NCI-H69 (cell line): ENCODE measurements at regions not wholly inside any gene's neighbourhood (a gene's known extent, or its start where the extent isn't known, plus 50 kb on each side); places are given as distances from the start of the nearest gene placed in this dataset.
"Not testable (repeated sequence)": the region's sequence is repeated elsewhere in the genome, so short reads cannot be mapped to it uniquely, and the experiment has no call there.

ENCODE experiments used
- DNase-seq: peaks from one replicate; lab custom pipeline; 2025; lab: John Stamatoyannopoulos, UW

GRCh38 chr19:14328406-14328805 lies 52.8 kb upstream of the ADGRE5 start:
- DNase-seq, result no peak

GRCh38 chr19:14327061-14327460 lies 54.2 kb upstream of the ADGRE5 start:
- not testable (repeated sequence) for DNase-seq

DNA sequence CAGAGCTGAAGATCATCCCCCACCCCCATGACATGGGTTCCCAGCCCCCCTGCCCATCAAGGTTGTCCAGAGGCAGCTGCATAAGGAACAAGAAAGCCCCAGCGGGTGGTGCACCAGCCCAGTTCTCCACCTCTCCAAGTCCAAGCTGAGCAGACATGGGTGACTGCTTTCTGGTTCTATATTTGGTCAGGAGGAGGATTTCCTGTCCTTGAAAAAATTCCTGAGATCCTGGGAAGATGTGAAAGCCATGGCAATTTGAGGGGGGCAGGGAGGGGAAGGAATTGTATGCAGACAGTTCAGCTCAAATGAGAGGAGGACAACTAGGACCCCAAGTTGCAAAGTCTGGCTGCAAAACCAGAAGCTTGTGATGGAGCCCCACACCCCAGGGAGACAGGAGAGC lies 55.4 kb upstream of the ADGRE5 start:
- no peak for DNase-seq

- DNase-seq, result no peak
These were observed 56.1 kb upstream of the ADGRE5 start for GRCh38 chr19:14325134-14325533.

GRCh38 chr19:14322889-14323463 lies 58.3 kb upstream of the ADGRE5 start:
- DNase-seq, result no peak

- DNase-seq, result no peak
These were observed 61.0 kb upstream of the ADGRE5 start for GRCh38 chr19:14320253-14320652.

- not testable (repeated sequence) for DNase-seq
These were observed 61.5 kb upstream of the ADGRE5 start for GRCh38 chr19:14319720-14320119.

- no peak for DNase-seq
These were observed 62.4 kb upstream of the ADGRE5 start for GRCh38 chr19:14318873-14319272.

DNA sequence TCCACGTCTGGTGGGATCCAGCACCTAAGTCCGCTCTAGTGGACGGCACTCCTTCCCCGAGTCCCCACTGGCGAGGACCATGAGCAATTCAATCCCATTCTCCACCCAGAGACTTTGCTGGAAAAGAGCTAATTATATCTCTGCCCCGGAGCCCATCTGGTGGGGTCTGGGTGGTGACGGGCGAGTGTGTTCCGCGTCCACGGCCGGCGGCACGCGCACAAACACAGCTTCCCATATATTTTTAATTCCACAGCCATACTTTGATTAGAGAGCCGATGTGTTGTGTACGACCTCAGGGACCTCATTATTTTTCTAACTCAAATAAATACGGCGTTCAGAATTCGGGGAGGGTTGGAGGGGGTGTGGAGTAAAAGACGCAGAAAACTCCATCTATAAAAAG lies 64.1 kb upstream of the ADGRE5 start:
- peak; percentile 25 for DNase-seq

GRCh38 chr19:14315433-14315832 lies 65.8 kb upstream of the ADGRE5 start:
- no peak for DNase-seq

GRCh38 chr19:14310055-14310454 lies 71.2 kb upstream of the ADGRE5 start:
- no peak for DNase-seq

DNA sequence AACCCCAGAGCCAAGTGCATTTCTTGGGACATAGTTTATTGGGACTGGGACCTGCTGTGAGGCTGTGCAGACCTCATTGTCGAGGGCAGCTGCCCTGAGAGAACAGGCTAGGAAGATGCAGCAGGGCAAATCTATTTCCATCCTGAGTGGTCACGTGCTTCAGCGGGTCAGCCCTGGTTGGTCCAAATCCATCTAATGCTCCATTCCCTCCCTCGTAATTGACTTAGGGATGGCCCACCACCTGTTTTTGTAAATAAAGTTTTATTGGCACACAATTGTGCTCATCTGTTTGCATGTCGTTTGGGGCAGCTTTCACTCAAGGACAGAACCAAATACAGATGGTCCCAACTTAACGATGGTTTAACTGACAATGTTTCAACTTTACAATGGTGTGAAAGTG lies 75.5 kb upstream of the ADGRE5 start:
- DNase-seq, result no peak

DNA sequence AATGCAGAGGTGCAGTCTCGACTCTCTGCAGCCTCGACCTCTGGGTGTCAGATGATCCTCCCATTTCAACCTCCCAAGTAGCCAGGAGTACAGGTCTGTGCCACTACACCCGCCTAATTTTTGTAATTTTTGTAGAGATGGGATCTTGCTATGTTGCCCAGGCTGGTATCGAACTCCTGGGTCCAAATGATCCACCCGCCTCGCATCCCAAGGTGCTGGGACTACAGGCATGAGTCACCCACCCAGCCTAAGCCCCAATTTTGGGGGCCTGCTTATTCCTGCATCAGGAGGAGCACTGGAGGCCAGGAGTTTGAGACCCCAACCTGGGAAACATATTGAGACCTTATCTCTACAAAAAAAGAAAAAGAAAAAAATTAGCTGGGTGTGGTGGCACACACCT lies 80.1 kb upstream of the ADGRE5 start:
- no peak for DNase-seq

GRCh38 chr19:14300303-14300702 lies 80.9 kb upstream of the ADGRE5 start:
- peak; percentile 34 for DNase-seq

- DNase-seq, result not testable (repeated sequence)
These were observed 81.9 kb upstream of the ADGRE5 start for GRCh38 chr19:14299224-14299827.

- DNase-seq, result not testable (repeated sequence)
These were observed 83.2 kb upstream of the ADGRE5 start for GRCh38 chr19:14297883-14298576.

GRCh38 chr19:14294974-14295373 lies 86.3 kb upstream of the ADGRE5 start:
- not testable (repeated sequence) for DNase-seq

GRCh38 chr19:14293816-14294170 lies 87.5 kb upstream of the ADGRE5 start:
- not testable (repeated sequence) for DNase-seq

GRCh38 chr19:14293101-14293815 lies 87.3 kb upstream of the ADGRL1 start:
- DNase-seq, result peak; percentile 35

DNA sequence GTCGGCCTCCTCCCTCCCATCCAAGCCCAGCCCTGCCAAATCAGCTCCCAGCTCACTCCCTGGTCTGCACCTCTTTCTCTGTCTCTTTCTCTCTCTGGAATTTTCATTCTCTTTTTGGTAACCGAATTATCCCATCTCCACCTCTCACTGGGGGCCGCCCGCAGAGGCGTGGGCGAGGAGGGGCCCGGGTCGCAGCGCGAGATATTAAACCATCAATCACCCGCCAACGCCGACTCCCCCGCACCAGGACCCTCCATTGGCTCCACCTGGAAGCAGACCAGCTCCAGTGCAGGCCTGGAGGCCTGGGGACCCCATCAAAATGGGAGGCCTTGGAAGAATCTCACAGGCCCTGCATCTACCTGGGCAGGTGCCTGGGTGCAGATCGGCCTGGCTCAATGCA lies 83.8 kb upstream of the ADGRL1 start:
- DNase-seq, result not testable (repeated sequence)

GRCh38 chr19:14287837-14288236 lies 81.9 kb upstream of the ADGRL1 start:
- DNase-seq, result not testable (repeated sequence)

DNA sequence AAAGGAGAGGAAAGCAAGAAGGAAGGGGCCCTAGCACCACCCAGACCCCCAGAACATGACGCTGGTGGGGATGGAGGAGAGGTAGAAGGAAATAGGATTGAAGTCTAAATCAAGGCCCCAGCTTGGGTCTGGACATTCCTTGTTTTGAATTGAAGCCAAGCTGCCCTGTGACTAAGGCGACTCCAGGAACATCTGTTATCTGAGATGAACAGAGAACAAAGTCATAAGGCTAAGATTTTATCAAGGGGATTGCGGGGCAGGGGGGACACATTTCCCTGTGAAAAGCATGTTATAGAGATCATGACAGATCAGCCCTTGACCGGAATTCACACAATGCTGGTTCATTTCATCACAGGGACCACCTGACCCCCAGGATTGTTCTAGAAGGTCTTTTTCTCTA lies 80.6 kb upstream of the ADGRL1 start:
- not testable (repeated sequence) for DNase-seq

DNA sequence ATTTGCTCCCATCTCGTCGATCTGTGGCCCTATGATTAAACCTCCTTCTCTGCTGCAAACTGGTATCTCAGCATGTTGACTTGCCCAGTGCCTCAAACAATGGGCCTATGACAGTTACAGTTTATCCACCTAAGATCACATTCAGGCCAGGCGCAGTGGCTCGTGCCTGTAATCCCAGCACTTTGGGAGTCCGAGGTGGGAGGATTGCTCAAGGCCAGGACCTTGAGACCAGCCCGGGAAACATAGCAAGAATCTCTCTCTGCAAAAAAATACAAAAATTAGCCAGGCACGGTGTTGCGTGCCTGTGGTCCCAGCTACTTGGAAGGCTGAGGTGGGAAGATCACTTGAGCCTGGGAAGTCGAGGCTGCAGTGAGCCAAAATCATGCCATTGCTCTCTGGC lies 79.8 kb upstream of the ADGRL1 start:
- not testable (repeated sequence) for DNase-seq
